Osteoblast (primary cell): ENCODE measurements at regions not wholly inside any gene's neighbourhood (a gene's known extent, or its start where the extent isn't known, plus 50 kb on each side); places are given as distances from the start of the nearest gene placed in this dataset.
"Not testable (repeated sequence)": the region's sequence is repeated elsewhere in the genome, so short reads cannot be mapped to it uniquely, and the experiment has no call there.

ENCODE experiments used
- DNase-seq: peaks from one replicate; pipeline ENCODE4 v3.0.0; 2011; ENCODE audit warnings: low spot score, mixed read lengths; ENCODE audit not compliant: insufficient read length; ENCODE audit errors: missing footprints
- H2AFZ ChIP-seq: 2 replicates; pipeline ENCODE4 v1.6.0; 2011; ENCODE audit warnings: mild to moderate bottlenecking, low read length
- H3K27ac ChIP-seq: 2 replicates; pipeline ENCODE4 v1.5.1; 2011; ENCODE audit warnings: mild to moderate bottlenecking, low read depth, low read length, moderate library complexity
- H3K27me3 ChIP-seq: 2 replicates; pipeline ENCODE4 v1.6.0; 2012; ENCODE audit warnings: mild to moderate bottlenecking, control low read depth, inconsistent platforms, low read length, moderate library complexity; ENCODE audit not compliant: insufficient read depth
- H3K36me3 ChIP-seq: 2 replicates; pipeline ENCODE4 v1.5.1; 2011; ENCODE audit warnings: mild to moderate bottlenecking, low read length, control low read depth, moderate library complexity; ENCODE audit not compliant: insufficient read depth
- H3K4me1 ChIP-seq: 2 replicates; pipeline ENCODE4 v1.5.1; 2011; ENCODE audit warnings: mild to moderate bottlenecking, low read length, control low read depth, moderate library complexity; ENCODE audit not compliant: insufficient read depth
- H3K4me2 ChIP-seq: 2 replicates; pipeline ENCODE4 v1.6.0; 2011; ENCODE audit warnings: mild to moderate bottlenecking, low read length; ENCODE audit not compliant: insufficient read depth
- H3K4me3 ChIP-seq: fragments of 200-600 bp; sonication (generic); 3 replicates; pipeline ENCODE4 v1.5.1; 2012; ENCODE audit warnings: mild to moderate bottlenecking, low read length, inconsistent platforms; ENCODE audit not compliant: insufficient read depth
- H3K79me2 ChIP-seq: 2 replicates; pipeline ENCODE4 v1.6.0; 2012; ENCODE audit warnings: mild to moderate bottlenecking, low read length, control low read depth, inconsistent platforms; ENCODE audit not compliant: insufficient read depth
- H3K9me3 ChIP-seq: 2 replicates; pipeline ENCODE4 v1.5.1; 2011; ENCODE audit warnings: low read depth, low read length, control low read depth
- H4K20me1 ChIP-seq: 2 replicates; pipeline ENCODE4 v1.6.0; 2012; ENCODE audit warnings: mild to moderate bottlenecking, low read length, control low read depth; ENCODE audit not compliant: insufficient read depth

- H4K20me1 ChIP-seq, H3K27ac ChIP-seq, H3K27me3 ChIP-seq, H3K4me1 ChIP-seq, DNase-seq, H3K4me3 ChIP-seq, H3K79me2 ChIP-seq, H3K4me2 ChIP-seq, H3K9me3 ChIP-seq, H2AFZ ChIP-seq, H3K36me3 ChIP-seq: not testable (repeated sequence)
These were observed 171.7 kb upstream of the PLGLB1 start for GRCh38 chr2:87193336-87193735.

GRCh38 chr2:87194254-87194999 lies 172.8 kb upstream of the PLGLB1 start:
- H3K79me2 ChIP-seq, H3K4me1 ChIP-seq, H4K20me1 ChIP-seq, H3K27ac ChIP-seq, H3K27me3 ChIP-seq, H2AFZ ChIP-seq, H3K4me3 ChIP-seq, DNase-seq, H3K9me3 ChIP-seq, H3K4me2 ChIP-seq, H3K36me3 ChIP-seq: not testable (repeated sequence)

DNA sequence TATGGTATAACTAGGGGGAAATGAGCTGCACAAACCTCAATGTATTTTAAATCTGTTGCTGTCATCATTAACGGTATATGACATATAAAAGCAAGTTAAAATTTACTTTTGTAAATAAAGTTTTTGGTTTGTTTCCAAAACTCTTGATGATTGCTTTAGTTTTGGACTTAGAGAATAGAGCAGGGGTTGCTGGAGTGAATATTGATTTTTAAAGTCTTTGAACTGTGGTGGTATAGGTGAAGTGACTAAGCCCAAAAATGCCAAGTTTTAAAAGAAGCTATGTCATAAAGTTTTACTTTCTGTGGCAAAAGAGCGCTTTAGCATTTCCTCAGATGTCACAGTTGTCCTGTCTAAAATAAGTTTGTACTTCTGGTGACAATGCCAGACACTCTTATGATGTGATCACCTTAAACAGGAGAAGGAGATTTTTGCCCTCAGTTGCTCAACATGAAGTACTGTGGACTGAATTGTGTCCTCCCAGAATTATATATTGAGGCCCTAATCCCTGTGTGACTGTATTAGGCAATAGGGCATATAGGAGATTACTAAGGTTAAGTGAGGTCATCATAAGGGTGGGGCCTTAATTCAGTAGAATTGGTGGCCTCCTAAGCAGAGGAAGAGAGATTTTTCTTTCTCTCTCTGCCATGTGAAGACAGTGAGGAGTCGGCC lies 175.2 kb upstream of the PLGLB1 start:
- H3K4me2 ChIP-seq, H3K27ac ChIP-seq, H4K20me1 ChIP-seq, H3K27me3 ChIP-seq, H3K9me3 ChIP-seq, H2AFZ ChIP-seq, H3K79me2 ChIP-seq, H3K4me1 ChIP-seq, H3K36me3 ChIP-seq, H3K4me3 ChIP-seq, DNase-seq: not testable (repeated sequence)

DNA sequence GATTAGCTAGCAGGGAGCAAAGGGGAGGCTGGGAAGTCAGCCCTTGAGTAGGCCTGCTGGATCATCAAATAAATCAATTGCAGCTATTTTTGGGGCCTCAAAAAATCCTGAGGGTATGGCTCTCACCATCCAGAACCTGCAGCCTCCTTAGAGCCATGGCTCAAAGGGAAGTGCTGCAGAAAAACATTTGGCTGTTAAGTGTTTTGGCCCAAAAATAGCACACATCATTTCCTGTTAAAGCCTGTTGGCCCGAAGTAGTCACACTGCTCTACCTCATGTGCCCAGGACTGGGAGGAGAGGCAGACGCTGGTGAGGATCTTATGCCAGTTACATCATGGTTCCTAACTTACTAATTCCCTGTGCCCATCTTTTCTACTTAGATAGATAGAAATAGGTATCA lies 176.8 kb upstream of the PLGLB1 start:
- H4K20me1 ChIP-seq, H3K27me3 ChIP-seq, H3K4me2 ChIP-seq, H3K79me2 ChIP-seq, H3K4me3 ChIP-seq, DNase-seq, H3K36me3 ChIP-seq, H2AFZ ChIP-seq, H3K4me1 ChIP-seq, H3K9me3 ChIP-seq, H3K27ac ChIP-seq: not testable (repeated sequence)

DNA sequence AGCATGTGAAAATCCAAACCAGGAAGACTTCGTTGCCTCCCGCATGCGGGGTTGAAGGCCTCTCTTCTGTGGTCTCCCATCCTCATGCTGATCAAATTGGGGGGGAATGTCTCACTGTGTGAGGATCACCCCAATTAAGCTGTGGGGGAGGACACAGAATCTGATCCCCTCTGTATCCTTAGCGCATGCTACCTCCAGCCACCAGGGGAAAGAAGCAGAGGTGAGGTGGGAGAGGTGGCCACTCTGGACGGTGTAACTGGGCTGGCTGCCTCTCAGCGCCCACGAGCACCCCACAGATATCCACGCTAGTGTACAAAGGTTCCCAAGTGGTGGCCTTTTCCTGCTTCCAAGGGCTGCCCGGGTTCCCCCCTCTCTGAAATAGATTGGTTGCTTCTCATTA lies 177.6 kb upstream of the PLGLB1 start:
- H3K4me3 ChIP-seq, H4K20me1 ChIP-seq, DNase-seq, H3K4me2 ChIP-seq, H3K4me1 ChIP-seq, H3K9me3 ChIP-seq, H3K27me3 ChIP-seq, H3K27ac ChIP-seq, H2AFZ ChIP-seq, H3K79me2 ChIP-seq, H3K36me3 ChIP-seq: not testable (repeated sequence)

DNA sequence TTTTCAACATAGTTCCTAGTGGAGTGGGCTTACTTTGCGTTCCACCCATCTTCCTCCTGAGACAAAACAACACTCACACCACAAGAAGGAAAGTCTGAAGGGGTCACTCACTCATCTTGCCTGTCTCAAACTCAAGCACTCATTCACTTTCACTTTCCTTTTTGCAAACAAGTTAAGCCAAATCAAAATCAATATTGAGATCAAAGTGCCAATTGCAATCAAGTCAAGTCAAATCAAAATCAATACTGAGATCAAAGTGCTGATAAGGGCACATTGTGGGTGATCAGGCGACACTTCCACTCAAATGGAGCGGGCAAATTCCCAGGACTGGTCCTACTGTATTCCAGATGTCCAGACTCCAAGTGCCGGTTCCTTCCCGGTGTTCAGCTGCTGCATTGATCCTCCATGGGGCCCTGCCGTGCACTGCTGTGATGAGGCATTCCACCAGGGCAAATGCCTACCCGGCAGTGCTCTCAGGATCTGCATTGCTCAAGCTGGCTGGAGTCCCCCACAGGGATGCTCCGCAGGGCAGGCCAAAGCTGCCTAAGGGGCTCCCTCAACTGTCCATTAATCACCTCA lies 183.0 kb upstream of the PLGLB1 start:
- H3K79me2 ChIP-seq, H3K36me3 ChIP-seq, H3K4me3 ChIP-seq, DNase-seq, H3K27me3 ChIP-seq, H3K4me2 ChIP-seq, H4K20me1 ChIP-seq, H3K4me1 ChIP-seq, H2AFZ ChIP-seq, H3K9me3 ChIP-seq, H3K27ac ChIP-seq: not testable (repeated sequence)

- H3K79me2 ChIP-seq, H3K27me3 ChIP-seq, H3K4me2 ChIP-seq: not testable (repeated sequence)
These were observed 191.3 kb upstream of the PLGLB1 start for GRCh38 chr2:87212938-87213337.

GRCh38 chr2:87217005-87217404 lies 195.4 kb upstream of the PLGLB1 start:
- not testable (repeated sequence) for H2AFZ ChIP-seq, H3K79me2 ChIP-seq, H3K4me3 ChIP-seq, H4K20me1 ChIP-seq, H3K27ac ChIP-seq, H3K27me3 ChIP-seq, DNase-seq, H3K4me1 ChIP-seq, H3K36me3 ChIP-seq, H3K9me3 ChIP-seq, H3K4me2 ChIP-seq

More at GRCh38 chr2:87212938-87213337, 191.3 kb upstream of the PLGLB1 start:
- not testable (repeated sequence) for H3K36me3 ChIP-seq, H4K20me1 ChIP-seq, DNase-seq, H3K27ac ChIP-seq, H3K9me3 ChIP-seq, H2AFZ ChIP-seq, H3K4me1 ChIP-seq, H3K4me3 ChIP-seq
